Spleen (tissue), 11 donors: ENCODE measurements at regions not wholly inside any gene's neighbourhood (a gene's known extent, or its start where the extent isn't known, plus 50 kb on each side); places are given as distances from the start of the nearest gene placed in this dataset.

Source experiments
- DNase-seq: peaks from one replicate; pipeline ENCODE4 v3.0.0-alpha.2; 2020
- H3K27ac ChIP-seq, 8 donors: fragments of 200-600 bp; sonication (generic) in 7 of 8; 1 replicate in 4 of 8; 2 replicates in 4 of 8; pipeline versions ENCODE4 v1.5.0 to v1.8.0; 2016 to 2021; ENCODE audit warnings: inconsistent platforms in 4 of 8, mild to moderate bottlenecking in 4 of 8, moderate library complexity in 1 of 8
- H3K27me3 ChIP-seq, 7 donors: fragments of 200-600 bp; sonication (generic) in 6 of 7; replicated peaks in 1 of 7; 1 replicate in 4 of 7; 2 replicates in 3 of 7; pipeline versions ENCODE4 v1.5.0 to v1.8.0; 2016 to 2021; ENCODE audit warnings: inconsistent platforms in 3 of 7, mild to moderate bottlenecking in 1 of 7
- H3K36me3 ChIP-seq, 6 donors: fragments of 200-600 bp; sonication (generic) in 5 of 6; 1 replicate in 4 of 6; 2 replicates in 2 of 6; pipeline versions ENCODE4 v1.5.0 to v1.8.0; 2016 to 2021; ENCODE audit warnings: inconsistent platforms in 2 of 6
- H3K4me1 ChIP-seq, 6 donors: fragments of 200-600 bp; sonication (generic) in 5 of 6; 1 replicate in 3 of 6; 2 replicates in 3 of 6; pipeline versions ENCODE4 v1.5.0 to v1.8.0; 2016 to 2021; ENCODE audit warnings: inconsistent platforms in 3 of 6
- H3K4me3 ChIP-seq, 8 donors: fragments of 200-600 bp; sonication (generic) in 7 of 8; 1 replicate in 4 of 8; 2 replicates in 4 of 8; pipeline versions ENCODE4 v1.5.0 to v1.8.0; 2016 to 2021; ENCODE audit warnings: inconsistent platforms in 4 of 8, mild to moderate bottlenecking in 4 of 8, moderate library complexity in 2 of 8
- H3K9me3 ChIP-seq, 8 donors: fragments of 200-600 bp; sonication (generic) in 7 of 8; 1 replicate in 4 of 8; 2 replicates in 4 of 8; pipeline versions ENCODE4 v1.5.0 to v1.8.0; 2016 to 2021; ENCODE audit warnings: inconsistent platforms in 4 of 8
- CTCF ChIP-seq, 11 experiments: fragments of 200-600 bp in 7 of 11; fragments of 450-650 bp in 4 of 11; sonication (generic) in 4 of 11; IDR thresholded peaks in 8 of 11; conservative IDR thresholded peaks in 3 of 11; 1 replicate in 7 of 11; 2 replicates in 4 of 11; pipeline versions ENCODE4 v1.4.0 to v1.8.0; 2016 to 2021; ENCODE audit warnings: antibody characterized with exemption in 11 of 11, inconsistent platforms in 4 of 11, mild to moderate bottlenecking in 1 of 11
- POLR2A ChIP-seq, 3 donors: fragments of 450-650 bp; IDR thresholded peaks; one replicate each; pipeline ENCODE4 v1.5.1; 2017; ENCODE audit warnings: antibody characterized with exemption in 3 of 3, mild to moderate bottlenecking in 1 of 3
- POLR2AphosphoS5 ChIP-seq, 3 donors: sonication (generic); formaldehyde crosslinking; IDR thresholded peaks; one replicate each; pipeline ENCODE4 v1.5.1; 2017; ENCODE audit warnings: antibody characterized with exemption in 3 of 3
- WGBS, 5 donors: extraction: QIAGEN DNeasy Blood & Tissue Kit in 3 of 5; methylation state at CpG; one replicate each; pipeline versions ENCODE4 v1.1.5 to v1.1.7; 2013 to 2018; 5-methylcytosine and 5-hydroxymethylcytosine counted together
- intact Hi-C: fragments of 100-400 bp; cut with DNase I; formaldehyde crosslinking; loops from one replicate; pipeline ENCODE4 v1.15.0; 2023; ENCODE audit warnings: low total_unique reads
- donor health status: healthy with polysubstance abuse.
- donor health status: DM: no; HTN: no; CAD: no; lungs with moderate emphysema.
- donor health status: DM: no; HTN: no; CAD: no.
- donor health status: Bipolar disorder and iron deficiency.
- donor health status: healthy.
- donor health status: DM: no; HTN: no; CAD: no.
- donor health status: DM: yes; HTN: yes; CAD: no.

- intact Hi-C loops = no loop called here
- Histone ChIP-seq H3K4me1 (no peaks in the 10 kb centered on the region), H3K27ac (no peak overlapping the region), H3K27me3 (no peaks in the 10 kb centered on the region), H3K36me3 (no peaks in the 10 kb centered on the region), H3K9me3 (peaks cover 0 to 6% (median 0%) of the 10 kb centered on the region in 8 donors), H3K4me3 (no peak overlapping the region)
- TF ChIP-seq POLR2A (IDR thresholded peaks at IDR 0.05) (no peak), POLR2AphosphoS5 (IDR thresholded peaks at IDR 0.05) (no peak), CTCF (IDR thresholded peaks at IDR 0.05 in 8 of 11, conservative IDR thresholded peaks at IDR 0.05 in 3 of 11) (no peak)
- DNase-seq = no peak
- 82 to 95% (median 91%) methylated on average over 2 of the region's 2 CpGs for WGBS, 5 donors
Observed at GRCh38 chr7:110066843-110067242, 1024.1 kb upstream of the LRRN3 start.

- intact Hi-C loops = no loop called here
- no peak overlapping the region for H3K4me3 ChIP-seq
- TF ChIP-seq POLR2A (IDR thresholded peaks at IDR 0.05) (no peak), POLR2AphosphoS5 (IDR thresholded peaks at IDR 0.05) (no peak), CTCF (IDR thresholded peaks at IDR 0.05 in 8 of 11, conservative IDR thresholded peaks at IDR 0.05 in 3 of 11) (no peak)
- H3K4me1 ChIP-seq = no peaks in the 10 kb centered on the region
- no peaks in the 10 kb centered on the region for H3K36me3 ChIP-seq
- H3K27me3 ChIP-seq = no peaks in the 10 kb centered on the region
- H3K9me3 ChIP-seq = peaks cover 0 to 5% (median 0%) of the 10 kb centered on the region in 8 donors
- 78 to 84% (median 82%) methylated on average over 4 of the region's 4 CpGs for WGBS, 5 donors
- no peak for DNase-seq
- no peak overlapping the region for H3K27ac ChIP-seq
Observed at GRCh38 chr7:110071192-110071591, 1019.7 kb upstream of the LRRN3 start.

- Histone ChIP-seq H3K27me3 (no peaks in the 10 kb centered on the region), H3K4me3 (no peak overlapping the region), H3K36me3 (no peaks in the 10 kb centered on the region), H3K9me3 (peaks cover 0 to 5% (median 0%) of the 10 kb centered on the region in 8 donors), H3K27ac (no peak overlapping the region), H3K4me1 (no peaks in the 10 kb centered on the region)
- TF ChIP-seq POLR2AphosphoS5 (IDR thresholded peaks at IDR 0.05) = no peak
- no peak for TF ChIP-seq CTCF (IDR thresholded peaks at IDR 0.05 in 8 of 11, conservative IDR thresholded peaks at IDR 0.05 in 3 of 11)
- no peak for TF ChIP-seq POLR2A (IDR thresholded peaks at IDR 0.05)
- no peak for DNase-seq
- WGBS, 5 donors = 43 to 75% (median 66%) methylated on average over 1 of the region's 1 CpG
- intact Hi-C loops = no loop called here
Observed at GRCh38 chr7:110075450-110075849, 1015.5 kb upstream of the LRRN3 start.

GRCh38 chr7:110076194-110076593, 1014.7 kb upstream of the LRRN3 start:
- intact Hi-C loops = no loop called here
- no peaks in the 10 kb centered on the region for H3K27me3 ChIP-seq
- H3K27ac ChIP-seq = no peak overlapping the region
- H3K4me3 ChIP-seq = no peak overlapping the region
- TF ChIP-seq CTCF (IDR thresholded peaks at IDR 0.05 in 8 of 11, conservative IDR thresholded peaks at IDR 0.05 in 3 of 11) (no peak), POLR2A (IDR thresholded peaks at IDR 0.05) (no peak), POLR2AphosphoS5 (IDR thresholded peaks at IDR 0.05) (no peak)
- H3K4me1 ChIP-seq = no peaks in the 10 kb centered on the region
- H3K9me3 ChIP-seq = peaks cover 0 to 5% (median 0%) of the 10 kb centered on the region in 8 donors
- WGBS, 5 donors = 78 to 97% (median 87%) methylated on average over 3 of the region's 3 CpGs
- no peak for DNase-seq
- H3K36me3 ChIP-seq = no peaks in the 10 kb centered on the region
